Muscle of back (tissue), 3 donors: ENCODE measurements at regions not wholly inside any gene's neighbourhood (a gene's known extent, or its start where the extent isn't known, plus 50 kb on each side); places are given as distances from the start of the nearest gene placed in this dataset.

Source experiments
- DNase-seq, 3 donors: peaks; one replicate each; pipeline versions ENCODE4 v3.0.0 to v3.0.0-alpha.2; 2013

GRCh38 chr18:64258111-64258650 is 109.3 kb upstream of the LINC00305 start:
- DNase-seq, result no peak

DNA sequence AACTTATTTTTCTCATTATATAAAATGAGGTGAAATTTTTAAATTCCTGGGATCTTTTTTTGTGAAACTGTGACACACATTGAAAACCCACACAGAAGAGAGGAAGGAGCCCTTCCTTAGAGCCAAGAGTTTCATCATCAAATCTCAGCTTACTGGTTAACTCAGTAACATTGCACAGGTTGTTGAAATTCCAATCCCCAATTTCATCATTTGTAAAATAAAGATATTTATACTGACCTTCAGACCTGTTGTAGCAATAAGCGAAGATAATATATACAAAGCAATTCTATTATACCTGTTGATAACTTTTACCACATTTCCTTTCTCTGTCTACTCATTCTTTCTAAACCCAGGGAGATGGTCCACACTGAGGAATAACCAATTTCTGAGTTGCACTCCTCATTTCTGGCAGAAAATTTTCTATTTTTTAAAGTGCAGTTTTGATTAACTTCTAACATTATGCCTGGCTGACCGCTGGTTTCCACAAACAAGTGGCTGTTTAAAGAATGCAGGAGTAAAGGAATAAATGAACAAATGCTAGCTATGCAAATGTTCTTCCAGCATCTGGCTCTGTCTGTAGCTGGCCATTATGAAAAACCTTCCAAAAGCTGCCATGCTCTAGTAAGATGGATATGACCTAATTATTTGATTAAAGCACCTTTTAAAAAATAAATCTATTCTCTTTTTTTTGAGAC is 105.7 kb upstream of the LINC00305 start:
- no peak for DNase-seq

DNA sequence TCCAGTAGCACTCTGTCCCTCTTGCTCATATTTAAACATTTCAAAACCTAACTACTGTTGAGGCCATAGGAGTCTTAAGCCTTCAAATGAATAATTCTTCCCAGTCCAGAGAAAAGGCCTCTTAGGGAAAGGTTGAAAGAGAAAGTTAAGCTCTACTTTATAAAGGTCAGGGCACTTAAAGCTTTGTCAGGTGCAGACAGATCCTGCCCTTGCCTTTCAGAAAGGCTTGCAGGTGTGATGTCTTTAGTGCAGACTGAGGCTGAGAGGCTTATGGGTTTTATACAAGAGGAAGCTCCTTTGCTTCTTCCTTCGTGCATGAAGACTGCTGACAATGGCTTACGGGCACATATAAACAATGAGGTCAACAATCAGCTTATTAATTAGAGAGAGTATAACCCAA is 105.0 kb upstream of the LINC00305 start:
- DNase-seq, result no peak

DNA sequence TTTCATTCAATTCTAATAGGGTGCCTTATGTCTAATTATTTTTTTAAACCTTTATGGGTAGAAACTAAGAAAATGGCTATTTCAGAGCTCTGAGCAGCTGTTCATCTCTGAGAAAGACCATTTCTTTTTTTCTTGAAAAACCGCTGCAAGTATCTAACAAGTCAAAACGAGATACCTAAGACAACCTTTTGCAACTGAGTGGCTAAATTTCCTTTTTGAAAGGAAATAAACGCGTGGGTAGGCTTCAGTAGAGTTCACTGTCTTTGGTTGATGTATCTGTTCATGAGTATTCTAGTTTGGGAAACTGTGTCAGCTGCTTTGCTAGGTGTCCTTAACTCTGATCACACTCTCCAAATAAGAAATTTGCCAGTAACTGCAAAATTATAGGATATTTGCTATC is 104.3 kb upstream of the LINC00305 start:
- no peak for DNase-seq

- DNase-seq, result no peak
Measured at GRCh38 chr18:64248836-64249235, 99.9 kb upstream of the LINC00305 start.

DNA sequence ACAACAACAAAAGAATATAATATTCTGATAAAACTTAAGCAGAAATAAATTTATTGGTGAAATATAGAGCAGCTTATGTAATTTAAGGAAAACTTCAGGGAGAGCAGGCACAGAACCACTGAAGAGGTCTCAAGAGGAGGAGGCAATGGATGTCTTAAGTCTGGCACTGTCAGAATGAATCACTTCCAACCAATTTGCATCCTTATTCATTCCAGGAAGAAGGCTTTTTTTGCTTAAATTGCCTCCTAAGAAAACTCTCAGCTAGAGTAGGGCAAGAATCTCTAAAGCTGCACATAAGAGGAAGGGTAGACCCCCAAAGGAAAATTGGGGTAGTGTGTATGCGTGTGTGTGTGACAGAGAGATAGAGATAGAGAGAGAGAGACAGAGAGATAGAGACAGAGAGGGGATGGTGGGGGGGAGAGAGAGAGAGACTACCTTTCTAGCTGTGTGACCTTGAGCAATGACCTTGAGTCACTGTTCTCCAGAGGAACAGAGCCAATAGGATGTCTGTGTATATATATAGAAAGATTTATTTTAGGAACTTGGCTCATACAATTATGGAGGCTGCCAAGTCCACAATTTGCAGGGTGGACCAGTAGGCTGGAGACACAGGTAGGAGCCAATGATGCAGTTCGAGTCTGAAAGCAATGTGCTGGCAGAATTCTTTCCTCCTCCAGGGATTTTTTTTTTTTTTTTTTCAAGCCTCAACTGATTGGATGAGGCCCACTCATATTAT is 96.4 kb upstream of the LINC00305 start:
- peak; percentile 12 to 46 (median 13) for DNase-seq

DNA sequence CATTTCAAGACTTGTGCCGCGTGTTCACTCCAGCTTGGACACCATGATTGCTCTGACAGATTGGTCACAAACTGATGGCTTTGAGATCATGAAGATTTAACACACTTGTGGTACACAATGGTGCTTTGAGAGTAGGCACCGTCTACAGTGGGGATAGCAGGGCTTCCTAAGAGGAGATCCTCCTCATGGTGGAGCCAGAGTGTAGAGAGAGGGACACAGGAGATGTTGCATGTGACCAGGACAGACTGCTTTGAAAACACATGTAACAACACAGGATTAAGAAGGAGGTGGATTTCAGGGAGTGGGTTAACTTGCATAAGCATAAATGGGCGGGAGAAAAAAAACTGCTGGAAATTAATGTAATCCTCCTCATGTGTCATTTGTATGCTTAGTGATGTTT is 95.7 kb upstream of the LINC00305 start:
- DNase-seq, result peak in 2 of 3 donors; percentile 4 to 28

GRCh38 chr18:64240316-64240715 is 91.4 kb upstream of the LINC00305 start:
- no peak for DNase-seq

DNA sequence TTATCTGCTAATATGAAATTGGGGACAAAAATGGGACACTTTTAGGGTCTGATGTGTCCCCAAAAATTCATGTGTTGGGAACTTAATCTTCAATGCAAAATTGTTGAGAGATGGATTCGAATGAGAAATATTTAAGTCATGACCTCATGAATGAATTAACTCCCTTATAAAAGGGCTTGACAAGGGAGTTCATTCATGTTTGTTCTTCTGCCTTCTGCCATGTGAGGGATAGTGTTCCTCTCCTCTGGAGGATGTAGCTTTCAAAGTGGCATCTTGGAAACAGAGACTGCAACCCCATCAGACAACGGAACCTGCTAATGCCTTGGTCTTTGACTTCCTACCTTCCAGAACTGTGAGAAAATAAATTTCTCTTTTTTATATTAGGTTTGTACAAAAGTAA is 89.2 kb upstream of the LINC00305 start:
- no peak for DNase-seq

- DNase-seq, result peak in 1 of 3 donors; percentile 37
Measured at GRCh38 chr18:64234321-64234720, 85.4 kb upstream of the LINC00305 start.

GRCh38 chr18:64233851-64234250 is 85.0 kb upstream of the LINC00305 start:
- DNase-seq, result no peak

DNA sequence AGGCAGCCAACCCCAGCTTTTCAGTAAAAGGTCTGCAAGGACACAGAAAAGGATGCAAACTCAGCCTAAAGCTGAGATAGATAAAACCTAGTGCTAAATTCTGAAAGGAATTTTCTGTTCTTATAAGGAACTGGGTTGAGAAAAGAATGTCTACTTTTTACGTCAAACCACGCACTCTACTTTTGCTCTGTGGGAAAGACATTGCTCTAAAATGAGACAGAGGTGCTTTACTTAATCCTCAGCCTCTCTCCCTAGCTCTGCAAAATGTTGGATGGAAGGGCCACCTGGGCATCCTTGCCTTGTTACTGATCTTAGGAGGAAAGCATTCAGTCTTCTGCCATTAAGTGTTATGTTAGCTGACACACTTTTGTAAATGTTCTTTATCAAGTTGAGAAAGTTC is 72.1 kb upstream of the LINC00305 start:
- no peak for DNase-seq

GRCh38 chr18:64219517-64219916 is 70.6 kb upstream of the LINC00305 start:
- DNase-seq, result no peak

GRCh38 chr18:64210401-64210949 is 61.6 kb upstream of the LINC00305 start:
- DNase-seq, result no peak

- no peak for DNase-seq
Measured at GRCh38 chr18:64208516-64208915, 59.6 kb upstream of the LINC00305 start.

GRCh38 chr18:64207820-64208219 is 58.9 kb upstream of the LINC00305 start:
- DNase-seq, result no peak

GRCh38 chr18:64203295-64203694 is 54.4 kb upstream of the LINC00305 start:
- no peak for DNase-seq

- DNase-seq, result peak in 1 of 3 donors; percentile 47
Measured at GRCh38 chr18:64202863-64203262, 54.0 kb upstream of the LINC00305 start.

GRCh38 chr18:64202210-64202836 is 53.4 kb upstream of the LINC00305 start:
- DNase-seq, result peak in 1 of 3 donors; percentile 22

GRCh38 chr18:64201781-64202180 is 52.9 kb upstream of the LINC00305 start:
- no peak for DNase-seq

DNA sequence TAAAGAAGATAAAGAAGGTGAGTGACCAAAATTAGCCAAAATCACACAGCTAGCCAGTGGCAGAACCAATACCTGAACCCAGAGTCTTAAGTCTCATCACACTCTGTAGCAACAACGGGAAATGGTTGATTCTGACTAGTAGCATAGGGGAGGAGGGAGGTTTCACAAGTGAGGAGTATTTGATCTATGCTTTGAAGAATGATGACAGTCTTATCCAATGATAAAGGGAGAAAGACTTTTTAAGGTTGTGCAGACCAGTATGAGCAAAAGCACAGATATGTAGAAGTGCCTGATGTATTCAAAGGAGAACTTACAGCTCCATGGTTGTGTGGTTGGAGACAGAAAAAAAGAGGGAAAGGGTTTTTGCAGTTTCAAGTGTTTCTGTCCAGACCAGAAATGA is 50.7 kb upstream of the LINC00305 start:
- no peak for DNase-seq
